M059J (cell line): ENCODE measurements at regions not wholly inside any gene's neighbourhood (a gene's known extent, or its start where the extent isn't known, plus 50 kb on each side); places are given as distances from the start of the nearest gene placed in this dataset.

Experiments used
- DNase-seq: peaks from one replicate; pipeline ENCODE4 v3.0.0-alpha.2; 2012; ENCODE audit warnings: low read depth

DNA sequence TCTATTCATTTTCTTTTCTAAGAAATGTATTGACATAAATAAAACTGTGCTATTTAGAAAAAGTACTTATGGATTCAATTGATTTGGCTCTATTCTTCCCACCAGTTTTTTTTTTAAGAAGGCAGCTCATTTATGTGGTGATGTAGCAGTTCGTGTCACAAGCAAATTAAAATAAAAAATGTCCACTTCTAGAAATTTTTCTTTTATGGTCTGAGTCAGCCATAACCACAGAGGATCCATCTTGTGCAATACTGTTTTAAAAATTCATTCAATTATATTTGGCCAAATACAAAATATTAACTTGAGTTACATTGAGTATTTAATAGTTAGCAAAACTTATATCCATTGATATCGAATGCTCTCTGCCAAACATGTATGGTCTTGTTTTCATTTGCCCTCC, 207.9 kb upstream of the FAT1 start:
- peak; percentile 61 for DNase-seq

DNA sequence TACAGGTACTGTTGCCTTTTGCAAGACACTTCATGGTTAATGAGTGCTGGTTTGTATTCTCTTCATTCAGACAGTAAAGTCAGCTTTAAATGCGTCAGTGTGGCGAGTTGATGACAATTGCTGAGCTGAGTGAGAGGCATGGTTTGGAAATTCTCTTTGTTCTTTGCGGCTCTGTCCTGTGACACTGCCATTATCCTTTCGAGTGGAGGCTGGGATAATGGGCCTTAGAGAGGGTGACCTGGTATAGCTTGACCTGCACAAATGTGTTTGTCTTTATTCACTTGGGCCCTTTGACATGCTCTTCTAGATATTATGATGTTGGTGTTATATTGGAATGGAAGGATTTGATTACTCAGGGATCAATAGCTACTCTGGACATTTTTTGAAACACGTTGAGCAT, 208.5 kb upstream of the FAT1 start:
- peak; percentile 64 for DNase-seq

DNA sequence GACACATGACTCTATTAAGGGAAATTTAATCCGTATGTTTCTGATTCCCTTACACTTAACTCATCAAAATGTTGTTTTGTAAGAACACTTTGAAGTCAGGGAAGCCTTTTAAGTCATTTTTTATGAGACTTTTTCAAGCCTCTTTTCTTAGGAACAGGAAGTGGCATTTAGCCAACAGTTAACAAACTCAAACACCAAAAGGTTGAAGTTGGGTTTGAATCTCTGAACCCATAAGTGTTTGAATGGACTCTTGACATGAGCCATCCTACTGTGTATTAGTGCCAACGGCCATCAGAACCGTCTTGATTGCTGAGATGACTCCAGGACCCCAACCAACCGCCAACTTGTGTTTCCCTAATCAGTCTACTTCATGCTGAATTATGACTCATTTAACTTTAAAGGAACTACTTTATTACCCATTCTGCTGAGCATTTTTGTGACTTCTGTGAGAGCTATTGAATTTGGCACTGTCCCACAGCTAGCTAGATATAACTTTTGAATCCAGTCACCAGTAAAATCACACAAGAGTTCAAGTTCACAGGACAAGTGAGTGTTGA, 209.1 kb upstream of the FAT1 start:
- peak; percentile 94 for DNase-seq

- DNase-seq = no peak
These were observed 210.6 kb upstream of the FAT1 start for GRCh38 chr4:186934244-186934643.

DNA sequence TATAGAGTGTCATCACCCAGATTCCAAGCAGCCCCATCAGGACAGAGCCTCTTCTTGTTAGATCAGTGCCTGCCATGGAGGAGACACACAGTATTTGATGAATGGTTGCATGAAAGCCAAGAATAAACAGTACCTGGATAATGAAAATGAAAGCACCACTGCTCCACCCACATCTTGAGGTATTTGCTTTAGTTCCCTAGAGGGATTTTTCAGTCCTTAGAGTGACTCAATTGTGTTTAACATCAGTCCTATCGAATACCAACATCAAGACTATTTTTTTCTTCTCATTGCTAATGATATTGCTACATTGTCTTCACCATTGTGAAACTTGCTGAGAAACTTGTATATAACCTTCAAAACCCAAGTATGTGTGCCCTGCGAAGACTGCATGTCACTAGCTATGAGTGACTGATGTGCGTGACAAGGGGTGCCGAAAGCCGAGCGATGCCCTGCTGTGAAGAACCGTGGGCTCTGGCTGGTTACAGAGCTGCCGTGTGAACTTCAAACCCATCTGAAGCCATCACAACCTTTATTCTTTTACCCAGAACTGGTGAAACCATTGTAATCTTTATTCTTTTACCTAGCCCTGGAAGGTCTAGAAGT, 211.3 kb upstream of the FAT1 start:
- DNase-seq = peak; percentile 60

DNA sequence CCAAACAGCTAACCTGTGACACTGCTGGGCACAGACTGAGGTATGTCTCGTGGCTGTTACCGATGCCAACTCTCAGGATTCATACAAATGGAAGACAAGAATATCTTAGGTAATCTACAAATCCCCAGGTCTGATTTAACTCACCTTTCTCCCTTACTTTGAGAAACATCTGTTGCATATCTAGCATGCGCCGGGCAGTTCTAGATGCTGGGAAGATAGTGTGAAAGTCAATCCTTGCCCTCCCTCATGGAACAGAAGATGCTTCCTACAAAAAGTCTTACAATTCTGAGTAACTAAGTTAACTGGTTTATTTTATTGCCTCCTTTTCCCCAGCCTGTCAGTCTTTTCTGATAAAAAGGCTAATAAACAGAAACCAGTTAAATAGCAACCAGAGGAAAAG, 212.2 kb upstream of the FAT1 start:
- no peak for DNase-seq

DNA sequence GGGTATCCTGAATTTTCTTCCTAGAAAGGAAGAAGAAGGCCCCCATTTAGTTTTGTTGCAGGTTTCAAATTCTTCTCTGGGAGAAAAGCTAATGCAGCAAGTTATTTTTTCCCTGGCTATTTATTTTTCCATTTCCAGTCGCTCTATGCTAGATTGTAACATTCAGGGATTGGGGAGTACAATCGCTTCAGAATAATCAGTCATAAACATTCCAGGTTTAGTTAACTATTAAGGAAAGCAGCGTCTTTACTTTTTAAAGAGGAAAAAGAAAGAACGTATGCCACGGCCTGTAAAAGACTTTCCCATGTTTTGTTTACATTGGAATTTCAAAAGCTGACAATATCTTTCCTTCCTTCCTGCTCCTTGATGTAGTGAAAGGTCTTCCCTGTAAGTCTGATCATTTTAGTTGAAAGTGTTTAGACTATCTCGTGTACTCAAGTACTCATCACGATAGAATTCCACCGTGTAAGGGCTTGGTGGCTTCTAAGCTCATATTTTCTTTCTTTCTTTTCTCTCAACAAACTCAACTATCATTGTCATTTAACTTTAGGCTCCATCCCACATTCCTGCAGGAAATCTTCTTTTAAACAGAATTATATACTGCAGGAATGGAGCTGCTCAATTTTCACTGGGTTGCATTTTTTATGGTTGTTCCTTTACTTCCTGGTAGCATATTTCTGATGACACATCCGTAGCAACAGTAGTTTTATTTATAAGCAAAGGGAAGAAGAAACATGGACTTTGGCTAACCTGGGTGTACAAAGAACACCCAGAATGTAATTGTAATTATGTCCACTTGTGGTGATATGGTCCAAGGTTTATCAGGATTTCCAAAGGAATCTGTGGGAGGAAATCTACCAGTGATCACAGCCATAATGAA, 213.1 kb upstream of the FAT1 start:
- DNase-seq = peak; percentile 93

GRCh38 chr4:186939226-186939625, 215.6 kb upstream of the FAT1 start:
- no peak for DNase-seq

DNA sequence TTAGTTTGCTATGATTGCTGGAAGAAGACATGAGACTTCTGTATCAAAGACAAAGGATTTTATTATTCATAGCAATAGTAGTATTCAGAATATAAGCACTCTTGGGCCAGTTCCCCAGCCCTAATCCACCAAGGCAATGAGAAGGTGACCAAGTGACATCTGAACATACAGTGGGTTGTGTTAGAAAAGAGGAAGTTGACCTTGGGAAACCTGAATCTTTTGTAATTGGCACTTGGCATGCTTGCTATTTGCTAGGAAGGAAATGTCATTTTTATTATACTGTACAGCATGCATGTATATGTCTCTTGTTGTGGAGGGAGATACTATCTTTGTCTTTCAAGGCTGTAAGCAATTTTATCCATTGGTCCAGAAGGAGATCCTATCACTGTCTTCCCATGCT, 216.1 kb upstream of the FAT1 start:
- no peak for DNase-seq

DNA sequence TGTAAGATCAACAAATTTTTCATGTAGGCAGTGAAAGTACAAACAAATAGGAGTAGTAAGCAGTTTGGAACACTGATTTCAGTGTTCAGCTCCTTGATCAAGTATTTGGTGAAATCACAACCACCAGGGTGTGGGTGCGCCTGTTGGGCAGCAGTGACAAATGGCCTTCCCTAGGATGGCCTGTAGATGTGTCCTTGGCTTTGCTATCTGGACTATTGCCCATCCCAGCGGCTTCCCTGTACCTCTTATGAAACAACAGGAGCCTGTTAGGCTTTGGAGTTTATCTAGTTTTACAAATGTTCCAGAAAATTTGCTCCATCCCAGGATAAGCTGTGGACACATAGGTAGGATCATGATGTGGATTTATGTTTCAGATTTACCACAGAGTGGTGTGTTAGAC, 216.8 kb upstream of the FAT1 start:
- no peak for DNase-seq

DNA sequence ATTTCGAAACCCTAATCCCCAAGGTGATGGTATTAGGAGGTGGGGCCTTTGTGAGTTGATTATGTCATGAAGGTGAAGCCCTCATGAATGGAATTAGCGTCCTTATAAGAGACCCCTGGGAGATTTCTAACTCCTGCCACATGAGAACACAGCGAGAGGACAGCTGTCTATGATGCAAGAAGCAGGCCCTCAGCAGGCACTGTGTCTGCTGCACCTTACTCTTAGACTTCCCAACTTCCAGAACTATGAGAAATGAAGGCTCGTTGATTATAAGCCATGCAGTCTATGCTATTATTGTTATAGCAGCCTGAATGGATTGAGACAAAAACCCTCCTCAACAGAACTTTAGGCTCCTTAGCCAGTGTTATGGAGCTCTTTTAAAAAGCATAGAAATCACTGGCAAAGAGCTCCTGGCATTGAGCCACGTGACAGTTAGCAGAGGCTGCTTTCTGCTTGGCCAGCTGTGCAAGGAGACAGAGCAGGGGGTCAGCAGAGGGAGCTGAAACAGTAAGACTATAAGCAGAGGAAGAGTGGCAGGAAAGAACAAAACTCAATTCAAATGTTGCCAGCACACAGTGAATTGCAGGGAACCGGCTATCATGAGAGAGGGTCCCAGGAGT, 219.2 kb upstream of the FAT1 start:
- DNase-seq = peak; percentile 15

DNA sequence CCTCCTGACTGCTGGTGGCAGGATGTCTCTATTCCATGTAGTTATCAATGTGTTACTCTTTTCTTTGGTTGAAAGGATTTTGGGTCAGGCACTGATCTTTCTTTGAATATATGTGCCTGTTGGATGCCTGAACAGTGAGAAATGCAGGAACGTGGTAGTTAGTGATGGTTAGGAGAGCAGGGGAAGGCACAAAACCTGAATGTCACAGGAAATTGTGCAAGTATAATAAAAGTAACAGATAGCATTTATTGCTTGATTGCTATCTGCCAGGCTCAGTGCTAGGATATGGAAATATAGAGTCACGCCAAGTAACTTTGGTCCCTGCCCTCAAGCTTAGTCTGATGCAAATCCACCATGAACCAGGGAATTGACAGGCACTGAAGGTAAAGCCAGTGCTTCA, 219.8 kb upstream of the FAT1 start:
- DNase-seq = no peak

GRCh38 chr4:186946136-186946535, 222.5 kb upstream of the FAT1 start:
- no peak for DNase-seq

GRCh38 chr4:186946682-186947294, 223.1 kb upstream of the FAT1 start:
- peak; percentile 56 for DNase-seq

DNA sequence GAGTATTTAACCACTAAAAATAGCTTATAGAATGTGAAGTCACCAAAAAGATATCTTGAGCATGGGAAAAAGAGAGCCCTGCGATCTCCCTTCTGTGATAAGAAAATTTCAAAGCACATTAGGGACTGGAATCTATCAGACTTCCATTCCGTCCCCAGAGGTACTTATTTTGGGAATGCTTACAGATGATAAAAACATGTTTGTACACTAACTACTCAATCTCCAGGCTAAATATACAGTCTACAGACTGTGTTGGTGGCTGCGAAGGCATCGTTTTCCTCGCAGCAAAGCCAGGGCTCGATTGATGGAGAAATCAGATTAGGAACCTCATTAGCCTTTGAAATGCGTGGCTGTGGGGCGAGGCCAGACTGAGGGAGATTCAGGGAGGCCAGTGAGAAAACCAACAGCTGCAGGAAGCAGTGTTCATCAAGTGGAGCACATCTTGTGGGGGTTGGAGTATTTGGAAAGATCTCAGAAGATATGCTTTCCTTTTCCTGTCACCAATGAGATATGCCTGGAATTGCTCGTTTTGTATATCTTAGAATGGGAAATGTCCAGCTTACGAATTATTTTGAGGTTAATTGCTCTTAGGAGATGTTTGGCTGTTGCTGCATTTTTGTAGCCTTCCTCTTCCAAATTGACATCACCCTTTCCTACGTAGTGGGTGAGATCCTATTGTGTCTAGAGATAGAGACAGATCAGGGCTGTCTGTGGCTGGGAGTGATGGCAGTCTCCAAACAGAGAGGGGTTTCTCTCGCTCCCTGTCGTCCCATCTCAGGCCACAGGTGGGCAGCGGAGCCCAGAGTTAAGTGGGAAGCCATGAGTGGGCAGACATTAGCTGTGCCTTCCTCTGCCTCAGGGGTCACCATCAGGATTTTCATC, 224.9 kb upstream of the FAT1 start:
- peak; percentile 37 for DNase-seq

DNA sequence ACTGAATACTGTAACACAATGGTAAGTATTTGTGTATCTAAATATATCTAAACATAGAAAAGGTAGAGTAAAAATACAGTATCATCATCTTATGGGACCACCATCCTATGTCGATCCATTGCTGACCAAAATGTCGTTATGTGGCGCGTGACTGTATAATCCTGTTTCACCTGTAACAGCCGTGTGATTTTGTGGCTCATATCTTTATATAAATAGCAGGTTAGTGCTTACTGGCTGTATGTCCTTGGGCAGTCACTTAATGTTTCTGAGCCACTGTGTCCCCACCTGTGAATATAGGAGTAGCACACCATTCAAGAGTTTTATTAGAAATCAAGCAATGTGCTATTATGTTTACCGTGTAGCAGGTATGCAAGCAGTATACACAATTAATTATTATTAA, 226.2 kb upstream of the FAT1 start:
- DNase-seq = no peak

DNA sequence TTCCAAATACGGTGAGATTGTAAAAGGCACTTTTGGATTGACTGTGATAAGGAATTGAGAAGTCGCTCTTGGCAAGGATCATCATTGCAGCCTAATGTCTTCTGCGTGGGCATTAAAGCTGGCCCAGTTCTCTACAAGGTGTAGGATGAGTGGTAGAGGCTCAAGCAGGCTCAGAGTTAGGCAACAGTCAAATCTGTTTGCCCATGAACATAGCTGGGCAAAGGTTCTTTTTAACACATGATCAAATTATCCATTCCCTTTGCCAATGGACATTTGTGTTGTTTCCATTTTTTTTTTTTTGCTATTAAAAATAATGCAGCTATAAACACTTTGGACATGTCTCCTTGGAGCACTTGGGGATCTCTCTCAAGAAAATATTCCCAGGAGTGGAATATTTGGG, 229.1 kb upstream of the FAT1 start:
- DNase-seq = no peak

DNA sequence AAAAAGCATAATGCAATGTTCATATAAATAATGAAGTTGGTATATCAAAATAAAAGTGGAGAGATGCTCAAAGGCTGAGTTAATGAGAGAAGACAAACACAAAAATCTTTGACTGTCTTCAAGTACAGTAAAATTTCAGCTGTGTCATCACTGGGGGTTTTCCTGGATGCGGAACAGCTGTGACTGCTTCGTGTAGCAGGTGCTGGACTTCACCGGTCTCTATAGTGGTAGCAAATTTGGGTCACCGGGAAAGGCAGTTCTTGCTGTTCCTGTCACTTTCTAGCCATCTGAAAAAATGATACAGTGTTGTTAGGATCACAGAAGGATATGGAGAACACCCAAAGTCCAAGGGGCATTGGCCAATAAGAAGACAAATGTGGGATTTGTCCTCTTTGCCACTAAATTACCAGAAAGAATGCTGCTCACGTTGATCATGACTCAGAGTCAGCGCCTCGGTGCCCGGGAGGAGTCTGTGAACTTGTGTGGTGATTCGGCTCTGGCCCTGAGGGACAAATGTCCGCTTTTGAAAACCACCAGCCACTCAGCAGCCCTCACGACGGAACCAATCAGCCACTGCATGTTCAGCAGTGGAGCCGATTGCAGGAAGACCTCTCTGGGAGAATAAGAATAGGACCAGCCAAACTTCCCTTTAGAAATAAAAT, 230.1 kb upstream of the FAT1 start:
- DNase-seq = peak; percentile 76

- no peak for DNase-seq
These were observed 230.9 kb upstream of the FAT1 start for GRCh38 chr4:186954509-186954908.

GRCh38 chr4:186954956-186955355, 231.3 kb upstream of the FAT1 start:
- DNase-seq = no peak
